ENCODE measurements at regions not wholly inside any gene's neighbourhood (a gene's known extent, or its start where the extent isn't known, plus 50 kb on each side); places are given as distances from the start of the nearest gene placed in this dataset.

DNA sequence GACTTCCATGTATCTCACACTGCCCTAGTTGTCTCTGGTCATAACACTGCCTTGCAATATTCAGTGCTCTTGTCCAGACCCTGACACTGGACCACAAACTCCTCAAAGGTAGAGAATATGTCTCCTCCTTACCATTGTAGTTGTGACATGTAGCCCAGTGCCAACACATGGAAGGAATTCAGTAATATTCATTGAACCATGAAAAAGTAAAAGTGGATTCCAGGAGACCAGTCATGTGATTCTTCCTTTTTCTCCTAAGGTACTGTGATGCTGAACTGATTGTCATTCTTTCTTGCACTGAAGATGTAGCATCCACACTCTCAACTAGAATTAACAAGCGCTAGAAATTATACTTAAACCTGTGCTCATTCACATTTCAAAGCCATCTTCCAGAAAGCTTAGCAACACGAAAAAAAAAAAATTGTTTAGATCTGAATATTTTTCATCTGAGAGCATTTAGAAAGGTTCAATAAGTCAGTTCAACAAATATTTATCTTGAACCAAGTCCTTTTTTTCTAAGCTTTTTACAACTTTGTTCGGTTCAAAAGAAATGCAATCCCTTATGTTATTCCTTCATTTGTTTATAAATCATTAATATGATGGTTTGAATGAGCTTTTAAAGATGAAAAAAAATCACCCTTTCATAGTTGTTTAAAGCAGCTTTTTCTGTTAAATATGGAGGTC, 224.7 kb upstream of the BLID start (continued):
- TF ChIP-seq, protein P1, sequence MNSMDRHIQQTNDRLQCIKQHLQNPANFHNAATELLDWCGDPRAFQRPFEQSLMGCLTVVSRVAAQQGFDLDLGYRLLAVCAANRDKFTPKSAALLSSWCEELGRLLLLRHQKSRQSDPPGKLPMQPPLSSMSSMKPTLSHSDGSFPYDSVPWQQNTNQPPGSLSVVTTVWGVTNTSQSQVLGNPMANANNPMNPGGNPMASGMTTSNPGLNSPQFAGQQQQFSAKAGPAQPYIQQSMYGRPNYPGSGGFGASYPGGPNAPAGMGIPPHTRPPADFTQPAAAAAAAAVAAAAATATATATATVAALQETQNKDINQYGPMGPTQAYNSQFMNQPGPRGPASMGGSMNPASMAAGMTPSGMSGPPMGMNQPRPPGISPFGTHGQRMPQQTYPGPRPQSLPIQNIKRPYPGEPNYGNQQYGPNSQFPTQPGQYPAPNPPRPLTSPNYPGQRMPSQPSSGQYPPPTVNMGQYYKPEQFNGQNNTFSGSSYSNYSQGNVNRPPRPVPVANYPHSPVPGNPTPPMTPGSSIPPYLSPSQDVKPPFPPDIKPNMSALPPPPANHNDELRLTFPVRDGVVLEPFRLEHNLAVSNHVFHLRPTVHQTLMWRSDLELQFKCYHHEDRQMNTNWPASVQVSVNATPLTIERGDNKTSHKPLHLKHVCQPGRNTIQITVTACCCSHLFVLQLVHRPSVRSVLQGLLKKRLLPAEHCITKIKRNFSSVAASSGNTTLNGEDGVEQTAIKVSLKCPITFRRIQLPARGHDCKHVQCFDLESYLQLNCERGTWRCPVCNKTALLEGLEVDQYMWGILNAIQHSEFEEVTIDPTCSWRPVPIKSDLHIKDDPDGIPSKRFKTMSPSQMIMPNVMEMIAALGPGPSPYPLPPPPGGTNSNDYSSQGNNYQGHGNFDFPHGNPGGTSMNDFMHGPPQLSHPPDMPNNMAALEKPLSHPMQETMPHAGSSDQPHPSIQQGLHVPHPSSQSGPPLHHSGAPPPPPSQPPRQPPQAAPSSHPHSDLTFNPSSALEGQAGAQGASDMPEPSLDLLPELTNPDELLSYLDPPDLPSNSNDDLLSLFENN (IDR thresholded peaks at IDR 0.05; ENCODE audit: low read depth in 2 of 2, low read length in 2 of 2): no peak
- TF ChIP-seq ZNF79 (CRISPR knock-in tag; IDR thresholded peaks at IDR 0.05; ENCODE audit: low read depth) (no peak), RBM25 (IDR thresholded peaks at IDR 0.05; ENCODE audit: low read depth, low read length, severe bottlenecking) (no peak), ZNF695 (CRISPR knock-in tag; IDR thresholded peaks at IDR 0.05) (no peak), TCFL5 (CRISPR knock-in tag; conservative IDR thresholded peaks at IDR 0.05) (no peak), FOXP1 (CRISPR knock-in tag; IDR thresholded peaks at IDR 0.05) (no peak)
- TF ChIP-seq, protein P2, sequence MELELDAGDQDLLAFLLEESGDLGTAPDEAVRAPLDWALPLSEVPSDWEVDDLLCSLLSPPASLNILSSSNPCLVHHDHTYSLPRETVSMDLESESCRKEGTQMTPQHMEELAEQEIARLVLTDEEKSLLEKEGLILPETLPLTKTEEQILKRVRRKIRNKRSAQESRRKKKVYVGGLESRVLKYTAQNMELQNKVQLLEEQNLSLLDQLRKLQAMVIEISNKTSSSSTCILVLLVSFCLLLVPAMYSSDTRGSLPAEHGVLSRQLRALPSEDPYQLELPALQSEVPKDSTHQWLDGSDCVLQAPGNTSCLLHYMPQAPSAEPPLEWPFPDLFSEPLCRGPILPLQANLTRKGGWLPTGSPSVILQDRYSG (tag; conservative IDR thresholded peaks at IDR 0.05; ENCODE audit: low read depth): no peak

All from K562 (cell line).